ENCODE measurements at regions not wholly inside any gene's neighbourhood (a gene's known extent, or its start where the extent isn't known, plus 50 kb on each side); places are given as distances from the start of the nearest gene placed in this dataset.
"Not testable (repeated sequence)": the region's sequence is repeated elsewhere in the genome, so short reads cannot be mapped to it uniquely, and the experiment has no call there.

- H3K4me1 ChIP-seq (ENCODE audit: control insufficient read depth, insufficient read depth, low read depth, low read length); H3K4ac ChIP-seq (ENCODE audit: low read depth in 1 of 2, low read length in 2 of 2); H3K4me3 ChIP-seq (ENCODE audit: insufficient read depth in 1 of 2, low read depth in 1 of 2, low read length in 2 of 2); H4K8ac ChIP-seq (ENCODE audit: low read length); H2BK15ac ChIP-seq (ENCODE audit: low read depth, poor library complexity, severe bottlenecking); H2BK120ac ChIP-seq (ENCODE audit: low read depth, low read length); H3K9me3 ChIP-seq (ENCODE audit: control insufficient read depth, low read length); H3K9ac ChIP-seq (ENCODE audit: low read length); H2BK12ac ChIP-seq (ENCODE audit: low read length in 2 of 2); H2AFZ ChIP-seq (ENCODE audit: low read depth, low read length); H3K14ac ChIP-seq (ENCODE audit: low read length in 2 of 2); H3K4me2 ChIP-seq (ENCODE audit: low read length, poor library complexity, severe bottlenecking); H2AK5ac ChIP-seq (ENCODE audit: low read length, severe bottlenecking); H3K27ac ChIP-seq (ENCODE audit: low read length, poor library complexity, severe bottlenecking); DNase-seq; H3K27me3 ChIP-seq (ENCODE audit: control insufficient read depth in 1 of 2, insufficient read depth in 1 of 2, low read length in 2 of 2); H4K91ac ChIP-seq (ENCODE audit: low read length); H3K18ac ChIP-seq (ENCODE audit: low read depth in 1 of 2, low read length in 2 of 2); H3K79me1 ChIP-seq (replicated peaks; ENCODE audit: low read length, poor library complexity, severe bottlenecking); H3K23ac ChIP-seq (ENCODE audit: low read length in 2 of 2); H3K36me3 ChIP-seq (ENCODE audit: control insufficient read depth in 1 of 2, insufficient read depth in 2 of 2, low read depth in 1 of 2, low read length in 2 of 2); H2BK5ac ChIP-seq (ENCODE audit: low read depth, low read length, poor library complexity, severe bottlenecking): not testable (repeated sequence)
- no CpG with 5 or more reads among the region's 15 CpGs for WGBS
Measured at GRCh38 chr16:21542075-21542474, 57.3 kb upstream of the METTL9 start.

- not testable (repeated sequence) for H3K27ac ChIP-seq (ENCODE audit: low read length, poor library complexity, severe bottlenecking); H2BK15ac ChIP-seq (ENCODE audit: low read depth, poor library complexity, severe bottlenecking); H3K14ac ChIP-seq (ENCODE audit: low read length in 2 of 2); H4K8ac ChIP-seq (ENCODE audit: low read length); H3K23ac ChIP-seq (ENCODE audit: low read length in 2 of 2); H3K4me2 ChIP-seq (ENCODE audit: low read length, poor library complexity, severe bottlenecking); DNase-seq; H2BK120ac ChIP-seq (ENCODE audit: low read depth, low read length); H2AFZ ChIP-seq (ENCODE audit: low read depth, low read length); H3K36me3 ChIP-seq (ENCODE audit: control insufficient read depth in 1 of 2, insufficient read depth in 2 of 2, low read depth in 1 of 2, low read length in 2 of 2); H3K4ac ChIP-seq (ENCODE audit: low read depth in 1 of 2, low read length in 2 of 2); H3K27me3 ChIP-seq (ENCODE audit: control insufficient read depth in 1 of 2, insufficient read depth in 1 of 2, low read length in 2 of 2); H3K79me1 ChIP-seq (replicated peaks; ENCODE audit: low read length, poor library complexity, severe bottlenecking); H4K91ac ChIP-seq (ENCODE audit: low read length); H3K9me3 ChIP-seq (ENCODE audit: control insufficient read depth, low read length); H3K4me3 ChIP-seq (ENCODE audit: insufficient read depth in 1 of 2, low read depth in 1 of 2, low read length in 2 of 2); H2AK5ac ChIP-seq (ENCODE audit: low read length, severe bottlenecking); H2BK5ac ChIP-seq (ENCODE audit: low read depth, low read length, poor library complexity, severe bottlenecking); H3K18ac ChIP-seq (ENCODE audit: low read depth in 1 of 2, low read length in 2 of 2); H2BK12ac ChIP-seq (ENCODE audit: low read length in 2 of 2); H3K9ac ChIP-seq (ENCODE audit: low read length); H3K4me1 ChIP-seq (ENCODE audit: control insufficient read depth, insufficient read depth, low read depth, low read length)
- WGBS: 100% methylated on average over 3 of the region's 15 CpGs
Measured at GRCh38 chr16:21542491-21543124, 56.8 kb upstream of the METTL9 start.

- not testable (repeated sequence) for H3K79me1 ChIP-seq (replicated peaks; ENCODE audit: low read length, poor library complexity, severe bottlenecking); H2BK12ac ChIP-seq (ENCODE audit: low read length in 2 of 2); H3K4me2 ChIP-seq (ENCODE audit: low read length, poor library complexity, severe bottlenecking); H2AFZ ChIP-seq (ENCODE audit: low read depth, low read length); H3K27me3 ChIP-seq (ENCODE audit: control insufficient read depth in 1 of 2, insufficient read depth in 1 of 2, low read length in 2 of 2); H3K4me3 ChIP-seq (ENCODE audit: insufficient read depth in 1 of 2, low read depth in 1 of 2, low read length in 2 of 2); H3K4me1 ChIP-seq (ENCODE audit: control insufficient read depth, insufficient read depth, low read depth, low read length); H3K9me3 ChIP-seq (ENCODE audit: control insufficient read depth, low read length); H2AK5ac ChIP-seq (ENCODE audit: low read length, severe bottlenecking); H4K91ac ChIP-seq (ENCODE audit: low read length); H3K9ac ChIP-seq (ENCODE audit: low read length); H3K36me3 ChIP-seq (ENCODE audit: control insufficient read depth in 1 of 2, insufficient read depth in 2 of 2, low read depth in 1 of 2, low read length in 2 of 2); H2BK5ac ChIP-seq (ENCODE audit: low read depth, low read length, poor library complexity, severe bottlenecking); H2BK120ac ChIP-seq (ENCODE audit: low read depth, low read length); DNase-seq; H3K4ac ChIP-seq (ENCODE audit: low read depth in 1 of 2, low read length in 2 of 2); H3K18ac ChIP-seq (ENCODE audit: low read depth in 1 of 2, low read length in 2 of 2); H3K27ac ChIP-seq (ENCODE audit: low read length, poor library complexity, severe bottlenecking); H4K8ac ChIP-seq (ENCODE audit: low read length); H2BK15ac ChIP-seq (ENCODE audit: low read depth, poor library complexity, severe bottlenecking); H3K23ac ChIP-seq (ENCODE audit: low read length in 2 of 2)
- WGBS: 80% methylated on average over 12 of the region's 12 CpGs
- peak overlapping the region in 1 of 2 experiments; percentile 55 for H3K14ac ChIP-seq (ENCODE audit: low read length in 2 of 2)
Measured at GRCh38 chr16:21543151-21543836, 56.1 kb upstream of the METTL9 start.

DNA sequence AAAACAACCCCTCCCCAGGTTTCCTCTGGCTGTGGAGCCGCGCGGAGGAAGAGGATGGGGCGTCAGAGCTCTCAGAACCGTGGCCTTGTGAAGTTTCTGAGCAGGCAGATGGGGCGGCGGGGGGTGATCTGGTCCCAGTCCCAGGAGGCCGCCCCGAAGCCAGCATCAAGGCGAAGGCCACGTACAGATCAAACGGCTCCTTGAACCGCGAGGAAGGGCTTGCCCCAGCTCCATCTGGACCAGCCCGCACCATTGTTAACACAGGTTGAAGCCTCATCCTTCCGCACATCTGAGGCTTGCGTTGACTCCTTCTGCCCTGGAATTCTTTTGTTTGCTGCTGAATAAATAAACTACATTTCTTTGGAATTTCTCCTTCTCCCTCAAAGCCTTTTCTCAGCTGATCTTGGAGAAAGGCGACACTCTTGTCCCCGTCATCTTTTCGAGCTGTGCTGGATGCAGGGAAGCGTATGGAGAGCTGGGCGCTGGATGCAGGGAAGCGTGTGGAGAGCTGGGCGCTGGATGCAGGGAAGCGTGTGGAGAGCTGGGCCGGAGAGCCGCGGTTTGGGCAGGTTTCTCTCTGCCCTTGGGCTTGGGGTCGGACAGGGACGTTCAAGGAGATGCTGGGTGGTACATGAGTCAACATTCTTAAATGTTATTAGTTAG, 53.6 kb upstream of the METTL9 start:
- H4K8ac ChIP-seq (ENCODE audit: low read length): peak overlapping the region; percentile 9
- H2BK12ac ChIP-seq (ENCODE audit: low read length in 2 of 2); H3K4me1 ChIP-seq (ENCODE audit: control insufficient read depth, insufficient read depth, low read depth, low read length); H2AFZ ChIP-seq (ENCODE audit: low read depth, low read length); H3K9ac ChIP-seq (ENCODE audit: low read length); H3K79me1 ChIP-seq (replicated peaks; ENCODE audit: low read length, poor library complexity, severe bottlenecking); H3K4me3 ChIP-seq (ENCODE audit: insufficient read depth in 1 of 2, low read depth in 1 of 2, low read length in 2 of 2); H3K36me3 ChIP-seq (ENCODE audit: control insufficient read depth in 1 of 2, insufficient read depth in 2 of 2, low read depth in 1 of 2, low read length in 2 of 2); H3K4ac ChIP-seq (ENCODE audit: low read depth in 1 of 2, low read length in 2 of 2); H3K18ac ChIP-seq (ENCODE audit: low read depth in 1 of 2, low read length in 2 of 2); H2BK120ac ChIP-seq (ENCODE audit: low read depth, low read length); H3K4me2 ChIP-seq (ENCODE audit: low read length, poor library complexity, severe bottlenecking); H3K14ac ChIP-seq (ENCODE audit: low read length in 2 of 2); H2BK5ac ChIP-seq (ENCODE audit: low read depth, low read length, poor library complexity, severe bottlenecking); H3K27ac ChIP-seq (ENCODE audit: low read length, poor library complexity, severe bottlenecking); H3K27me3 ChIP-seq (ENCODE audit: control insufficient read depth in 1 of 2, insufficient read depth in 1 of 2, low read length in 2 of 2); H2AK5ac ChIP-seq (ENCODE audit: low read length, severe bottlenecking); H3K23ac ChIP-seq (ENCODE audit: low read length in 2 of 2); H4K91ac ChIP-seq (ENCODE audit: low read length); H2BK15ac ChIP-seq (ENCODE audit: low read depth, poor library complexity, severe bottlenecking); H3K9me3 ChIP-seq (ENCODE audit: control insufficient read depth, low read length); DNase-seq: not testable (repeated sequence)
- 86% methylated on average over 19 of the region's 30 CpGs for WGBS
